A549 (cell line): ENCODE measurements at regions not wholly inside any gene's neighbourhood (a gene's known extent, or its start where the extent isn't known, plus 50 kb on each side); places are given as distances from the start of the nearest gene placed in this dataset.

ENCODE experiments used
- CHD2 ChIP-seq: fragments of 150-350 bp; IDR thresholded peaks from 2 replicates; pipeline ENCODE4 v1.6.1; 2014; ENCODE audit warnings: low read length; ENCODE audit not compliant: partially characterized antibody
- CTCF ChIP-seq: fragments of >200 bp; sonication (Bioruptor Twin); formaldehyde crosslinking; IDR thresholded peaks from 3 replicates; pipeline ENCODE4 v1.5.1; 2016
- ELK1 ChIP-seq: fragments of 150-350 bp; IDR thresholded peaks from 2 replicates; pipeline ENCODE4 v1.6.1; 2014; ENCODE audit warnings: low read depth, mild to moderate bottlenecking, low read length
- FOSL2 ChIP-seq, 2 experiments: fragments of 450-650 bp in 1 of 2; fragments of >200 bp in 1 of 2; sonication (Bioruptor Twin) in 1 of 2; formaldehyde crosslinking; IDR thresholded peaks; 2 replicates each; pipeline versions ENCODE4 v1.5.0 to v1.6.1; 2016 to 2020; ENCODE audit warnings: mild to moderate bottlenecking in 1 of 2, moderate library complexity in 1 of 2
- HDAC2 ChIP-seq: fragments of 200-600 bp; sonication (generic); IDR thresholded peaks from 2 replicates; pipeline ENCODE4 v1.6.1; 2016
- HMGXB4 ChIP-seq: fragments of 250-450 bp; sonication (Bioruptor Pico); IDR thresholded peaks from 2 replicates; pipeline ENCODE4 v1.5.0; 2021; ENCODE audit warnings: mild to moderate bottlenecking, moderate library complexity, borderline replicate concordance
- JUN ChIP-seq, 2 experiments: fragments of >200 bp; sonication (Bioruptor Twin); formaldehyde crosslinking; IDR thresholded peaks; 2 replicates in 1 of 2; 3 replicates in 1 of 2; pipeline ENCODE4 v1.6.1; 2016 to 2017
- KDM1A ChIP-seq: fragments of 200-600 bp; sonication (generic); IDR thresholded peaks from 2 replicates; pipeline ENCODE4 v1.6.1; 2016; ENCODE audit warnings: low read depth, mild to moderate bottlenecking
- MAFK ChIP-seq: fragments of 450-650 bp; IDR thresholded peaks from 2 replicates; pipeline ENCODE4 v1.6.1; 2014; ENCODE audit not compliant: partially characterized antibody
- POLR2A ChIP-seq: IDR thresholded peaks from 2 replicates; pipeline ENCODE4 v1.6.1; 2012; ENCODE audit warnings: mild to moderate bottlenecking, low read length
- RAD21 ChIP-seq, 2 experiments: fragments of >200 bp in 1 of 2; sonication (Bioruptor Twin) in 1 of 2; formaldehyde crosslinking in 1 of 2; IDR thresholded peaks in 1 of 2; conservative IDR thresholded peaks in 1 of 2; 2 replicates in 1 of 2; 3 replicates in 1 of 2; pipeline ENCODE4 v1.6.1; 2012 to 2018; ENCODE audit warnings: inconsistent platforms in 1 of 2
- RFX5 ChIP-seq: fragments of 450-650 bp; IDR thresholded peaks from 2 replicates; pipeline ENCODE4 v1.7.1; 2014; ENCODE audit warnings: antibody characterized with exemption, mild to moderate bottlenecking, moderate library complexity
- TP53 ChIP-seq: fragments of 250-450 bp; sonication (Bioruptor Pico); IDR thresholded peaks from 2 replicates; pipeline ENCODE4 v1.5.0; 2021; ENCODE audit warnings: mild to moderate bottlenecking, moderate library complexity

GRCh38 chr13:84187626-84188025, 305.4 kb upstream of the SLITRK1 start:
- no peak for TF ChIP-seq KDM1A
- no peak for TF ChIP-seq MAFK
- no peak for TF ChIP-seq CTCF
- TF ChIP-seq RAD21 (conservative IDR thresholded peaks at IDR 0.05 in 1 of 2, IDR thresholded peaks at IDR 0.05 in 1 of 2): no peak
- TF ChIP-seq HDAC2: no peak
- TF ChIP-seq TP53: no peak
- no peak for TF ChIP-seq POLR2A
- no peak for TF ChIP-seq HMGXB4 (CRISPR knock-in tag)
- TF ChIP-seq CHD2: no peak
- TF ChIP-seq JUN (IDR thresholded peaks at IDR 0.05): no peak
- TF ChIP-seq ELK1: no peak
- TF ChIP-seq RFX5: no peak
- TF ChIP-seq FOSL2 (IDR thresholded peaks at IDR 0.05): no peak
- TF ChIP-seq FOSL2 (CRISPR knock-in tag; IDR thresholded peaks at IDR 0.05): no peak
